ENCODE measurements at regions not wholly inside any gene's neighbourhood (a gene's known extent, or its start where the extent isn't known, plus 50 kb on each side); places are given as distances from the start of the nearest gene placed in this dataset.

GRCh38 chr10:127797339-127797738, 60.4 kb downstream of the FOXI2 start:
- peak; percentile 56 for DNase-seq (ENCODE audit: low spot score)

GRCh38 chr10:127798111-127798510, 61.1 kb downstream of the FOXI2 start:
- DNase-seq (ENCODE audit: low spot score), result peak; percentile 14

- no peak for DNase-seq (ENCODE audit: low spot score)
These were observed 64.3 kb downstream of the FOXI2 start for GRCh38 chr10:127801302-127801701.

GRCh38 chr10:127802531-127803095, 65.6 kb downstream of the FOXI2 start:
- DNase-seq (ENCODE audit: low spot score), result no peak

GRCh38 chr10:127804696-127805095, 67.7 kb downstream of the FOXI2 start:
- no peak for DNase-seq (ENCODE audit: low spot score)

- no peak for DNase-seq (ENCODE audit: low spot score)
These were observed 69.0 kb downstream of the FOXI2 start for GRCh38 chr10:127805950-127806349.

GRCh38 chr10:127812041-127812440, 75.1 kb downstream of the FOXI2 start:
- no peak for DNase-seq (ENCODE audit: low spot score)

- peak; percentile 24 for DNase-seq (ENCODE audit: low spot score)
These were observed 76.3 kb downstream of the FOXI2 start for GRCh38 chr10:127813290-127813689.

- no peak for DNase-seq (ENCODE audit: low spot score)
These were observed 77.6 kb downstream of the CLRN3 start for GRCh38 chr10:127815147-127815546.

GRCh38 chr10:127824826-127825225, 67.9 kb downstream of the CLRN3 start:
- DNase-seq (ENCODE audit: low spot score), result no peak

GRCh38 chr10:127826154-127826725, 66.5 kb downstream of the CLRN3 start:
- DNase-seq (ENCODE audit: low spot score), result no peak

GRCh38 chr10:127827354-127828140, 65.2 kb downstream of the CLRN3 start:
- DNase-seq (ENCODE audit: low spot score), result no peak
